Ectodermal cell (in vitro differentiated cells): ENCODE measurements at regions not wholly inside any gene's neighbourhood (a gene's known extent, or its start where the extent isn't known, plus 50 kb on each side); places are given as distances from the start of the nearest gene placed in this dataset.

Experiments
- H3K27ac ChIP-seq: 2 replicates; pipeline ENCODE4 v1.7.0; 2013; ENCODE audit warnings: mild to moderate bottlenecking, low read depth, low read length; ENCODE audit not compliant: insufficient read depth, poor library complexity, severe bottlenecking
- H3K27me3 ChIP-seq: 2 replicates; pipeline ENCODE4 v1.7.0; 2013; ENCODE audit warnings: mild to moderate bottlenecking, low read length; ENCODE audit not compliant: insufficient read depth, control insufficient read depth, poor library complexity, severe bottlenecking
- H3K36me3 ChIP-seq: one replicate; pipeline ENCODE4 v1.7.0; 2013; ENCODE audit warnings: low read length; ENCODE audit not compliant: control insufficient read depth, insufficient read depth
- H3K4me1 ChIP-seq: one replicate; pipeline ENCODE4 v1.7.0; 2013; ENCODE audit warnings: low read length; ENCODE audit not compliant: control insufficient read depth, insufficient read depth
- H3K4me3 ChIP-seq: 2 replicates; pipeline ENCODE4 v1.7.0; 2013; ENCODE audit warnings: low read depth, low read length, control low read depth; ENCODE audit not compliant: insufficient read depth
- H3K9me3 ChIP-seq: 2 replicates; pipeline ENCODE4 v1.7.0; 2013; ENCODE audit warnings: mild to moderate bottlenecking, low read length, moderate library complexity; ENCODE audit not compliant: control insufficient read depth
- WGBS, 2 experiments: methylation state at CpG; one replicate each; pipeline ENCODE4 v1.1.7; 2013; ENCODE audit warnings: missing lambda C conversion rate in 2 of 2; 5-methylcytosine and 5-hydroxymethylcytosine counted together

GRCh38 chr4:67198727-67199126 is 346.6 kb downstream of the CENPC start:
- no peaks in the 10 kb centered on the region for H3K4me1 ChIP-seq
- H3K9me3 ChIP-seq: no peaks in the 10 kb centered on the region
- 35 to 61% methylated on average over 2 of the region's 2 CpGs for WGBS, 2 experiments
- no peaks in the 10 kb centered on the region for H3K27me3 ChIP-seq
- H3K4me3 ChIP-seq: no peak overlapping the region
- H3K36me3 ChIP-seq: no peaks in the 10 kb centered on the region
- H3K27ac ChIP-seq: no peak overlapping the region

DNA sequence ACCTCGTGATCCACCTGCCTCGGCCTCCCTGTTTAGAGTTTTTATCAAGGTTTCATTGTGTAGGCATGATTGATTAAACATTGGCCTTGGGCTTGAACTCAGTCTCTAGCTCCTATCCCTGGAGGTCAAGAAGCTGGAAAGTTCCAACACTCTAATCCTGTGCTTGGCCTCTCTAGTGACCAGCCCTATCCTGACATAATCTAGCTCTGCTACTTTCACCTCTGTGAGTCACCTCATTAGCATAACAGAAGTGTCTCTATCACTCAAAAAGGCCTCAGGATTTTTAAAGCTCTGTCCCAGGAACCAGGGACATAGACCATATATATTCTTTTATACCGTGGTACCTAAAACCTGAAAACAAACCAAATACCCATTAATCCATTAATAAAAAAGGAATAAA is 377.5 kb downstream of the CENPC start:
- Histone ChIP-seq H3K27me3 (no peaks in the 10 kb centered on the region), H3K4me3 (no peak overlapping the region), H3K27ac (no peak overlapping the region), H3K4me1 (no peaks in the 10 kb centered on the region), H3K9me3 (no peaks in the 10 kb centered on the region), H3K36me3 (no peaks in the 10 kb centered on the region)
- 78 to 83% methylated on average over 3 of the region's 3 CpGs for WGBS, 2 experiments

- no peaks in the 10 kb centered on the region for H3K9me3 ChIP-seq
- no peaks in the 10 kb centered on the region for H3K4me1 ChIP-seq
- H3K27me3 ChIP-seq: no peaks in the 10 kb centered on the region
- 95% methylated on average over 2 of the region's 2 CpGs; no CpG with 5 or more reads in 1 of the 2 experiments for WGBS, 2 experiments
- H3K4me3 ChIP-seq: no peak overlapping the region
- no peak overlapping the region for H3K27ac ChIP-seq
- H3K36me3 ChIP-seq: no peaks in the 10 kb centered on the region
Measured at GRCh38 chr4:67162690-67163089, 382.6 kb downstream of the CENPC start.

- no peak overlapping the region for H3K4me3 ChIP-seq
- 49 to 50% methylated on average over 3 of the region's 3 CpGs for WGBS, 2 experiments
- H3K4me1 ChIP-seq: no peaks in the 10 kb centered on the region
- H3K9me3 ChIP-seq: no peaks in the 10 kb centered on the region
- no peaks in the 10 kb centered on the region for H3K36me3 ChIP-seq
- H3K27me3 ChIP-seq: no peaks in the 10 kb centered on the region
- H3K27ac ChIP-seq: no peak overlapping the region
Measured at GRCh38 chr4:67161311-67161710, 384.0 kb downstream of the CENPC start.

DNA sequence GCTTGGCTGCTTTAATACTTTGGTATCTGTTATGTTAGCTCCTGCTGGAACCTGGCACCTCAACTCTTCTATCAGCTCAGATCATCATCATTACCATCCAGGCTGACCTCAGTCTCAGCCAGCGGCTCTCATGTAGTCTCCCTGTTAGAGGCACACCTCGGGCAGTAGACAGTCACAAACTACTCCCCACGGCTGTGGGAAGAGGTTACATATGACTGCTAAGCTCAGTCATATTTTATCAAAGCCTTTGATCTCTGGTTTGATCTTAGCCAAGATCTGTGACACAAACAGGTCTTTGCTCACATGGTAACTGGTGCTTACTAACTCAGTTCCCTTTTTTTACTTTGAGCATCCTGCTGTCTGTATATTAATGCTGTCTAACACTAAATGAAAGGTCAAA is 384.9 kb downstream of the CENPC start:
- Histone ChIP-seq H3K36me3 (no peaks in the 10 kb centered on the region), H3K27ac (no peak overlapping the region), H3K9me3 (no peaks in the 10 kb centered on the region), H3K4me1 (no peaks in the 10 kb centered on the region), H3K27me3 (no peaks in the 10 kb centered on the region), H3K4me3 (no peak overlapping the region)
- 84 to 85% methylated on average over 3 of the region's 3 CpGs for WGBS, 2 experiments

DNA sequence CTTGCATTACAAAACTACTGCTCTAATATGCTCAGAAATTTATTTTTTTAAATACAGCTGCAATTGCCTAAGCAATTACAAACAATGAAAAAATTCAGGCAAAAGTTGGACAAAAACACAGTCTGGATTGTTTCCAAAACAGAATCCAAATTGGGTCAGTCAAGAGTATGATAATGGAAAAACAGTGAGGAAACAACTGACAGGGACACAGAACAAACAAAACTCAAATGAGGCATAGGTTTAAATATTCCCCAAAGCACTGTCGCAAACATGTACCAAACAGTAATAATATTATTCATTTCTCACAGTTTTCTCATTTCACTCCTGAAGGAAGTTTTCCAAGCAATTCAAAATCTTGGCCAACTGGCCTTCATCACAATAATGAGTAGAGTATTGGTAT is 386.6 kb downstream of the CENPC start:
- Histone ChIP-seq H3K9me3 (no peaks in the 10 kb centered on the region), H3K4me3 (no peak overlapping the region), H3K36me3 (no peaks in the 10 kb centered on the region), H3K4me1 (no peaks in the 10 kb centered on the region), H3K27ac (no peak overlapping the region), H3K27me3 (no peaks in the 10 kb centered on the region)
- 92 to 96% methylated on average over 1 of the region's 1 CpG for WGBS, 2 experiments

DNA sequence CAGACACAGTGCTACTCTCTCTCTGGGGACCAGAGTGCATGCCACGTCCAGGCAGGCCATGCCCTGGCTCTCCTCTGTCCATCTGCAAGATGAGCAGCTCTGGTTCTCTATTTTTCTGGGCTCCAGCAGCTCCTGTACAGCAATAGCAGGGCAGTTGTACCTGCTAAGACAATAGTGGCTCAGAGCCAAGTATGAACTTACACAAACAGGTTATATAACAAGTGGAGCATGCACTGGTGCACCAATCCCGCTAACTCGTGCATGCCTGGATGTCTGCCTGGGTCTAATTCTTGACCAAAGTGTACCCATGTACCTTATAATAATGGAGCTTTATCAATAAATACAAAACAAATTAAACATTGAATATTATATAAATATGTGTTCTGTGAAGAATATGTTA is 392.3 kb downstream of the CENPC start:
- no peaks in the 10 kb centered on the region for H3K27me3 ChIP-seq
- no peaks in the 10 kb centered on the region for H3K36me3 ChIP-seq
- no peaks in the 10 kb centered on the region for H3K9me3 ChIP-seq
- H3K4me1 ChIP-seq: no peaks in the 10 kb centered on the region
- no peak overlapping the region for H3K27ac ChIP-seq
- WGBS, 2 experiments: 99% methylated on average over 3 of the region's 3 CpGs
- H3K4me3 ChIP-seq: no peak overlapping the region

- no peaks in the 10 kb centered on the region for H3K9me3 ChIP-seq
- H3K27ac ChIP-seq: no peak overlapping the region
- 94 to 95% methylated on average over 43 to 44 of the region's 45 CpGs for WGBS, 2 experiments
Measured at GRCh38 chr4:67151376-67152343, 393.6 kb downstream of the CENPC start.

GRCh38 chr4:67141586-67141985 is 403.7 kb downstream of the CENPC start:
- Histone ChIP-seq H3K4me3 (no peak overlapping the region), H3K27me3 (no peaks in the 10 kb centered on the region), H3K36me3 (no peaks in the 10 kb centered on the region), H3K9me3 (no peaks in the 10 kb centered on the region), H3K4me1 (no peaks in the 10 kb centered on the region), H3K27ac (no peak overlapping the region)
- WGBS, 2 experiments: 98 to 100% methylated on average over 2 of the region's 2 CpGs

More at GRCh38 chr4:67151376-67152343, 393.6 kb downstream of the CENPC start:
- Histone ChIP-seq H3K4me1 (no peaks in the 10 kb centered on the region), H3K27me3 (no peaks in the 10 kb centered on the region), H3K36me3 (no peaks in the 10 kb centered on the region), H3K4me3 (no peak overlapping the region)

DNA sequence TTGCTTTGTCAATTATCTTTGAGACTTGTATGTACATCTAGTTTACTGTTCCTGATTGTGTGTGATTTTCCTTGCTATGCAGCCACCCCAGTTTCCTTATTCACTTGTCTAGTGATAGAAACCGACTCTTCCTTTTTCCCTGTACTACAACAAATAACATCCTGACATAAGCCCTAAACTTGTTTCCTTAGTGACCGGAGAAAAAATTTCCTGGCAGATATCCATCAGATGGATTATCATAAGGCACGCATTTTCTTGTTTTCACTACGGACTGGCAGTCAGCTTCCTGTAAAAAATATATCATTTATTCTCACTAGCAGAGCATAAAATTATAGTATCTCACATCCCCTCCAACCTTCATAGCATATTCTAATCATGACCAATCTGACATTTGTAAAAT is 410.7 kb downstream of the CENPC start:
- Histone ChIP-seq H3K36me3 (no peaks in the 10 kb centered on the region), H3K27ac (no peak overlapping the region), H3K27me3 (no peaks in the 10 kb centered on the region), H3K9me3 (no peaks in the 10 kb centered on the region), H3K4me1 (no peaks in the 10 kb centered on the region), H3K4me3 (no peak overlapping the region)
- 92 to 94% methylated on average over 4 of the region's 4 CpGs for WGBS, 2 experiments
